Astrocyte (in vitro differentiated cells and primary cell): ENCODE measurements at regions not wholly inside any gene's neighbourhood (a gene's known extent, or its start where the extent isn't known, plus 50 kb on each side); places are given as distances from the start of the nearest gene placed in this dataset.

Experiments
- DNase-seq: peaks from one replicate; pipeline ENCODE4 v3.0.0-alpha.2; 2010; ENCODE audit warnings: low read depth
- FAIRE-seq: peaks from 2 replicates; lab custom pipeline; 2011; peaks lifted over from hg19 to GRCh38; lab: Jason Lieb, UNC
- H2AFZ ChIP-seq: 2 replicates; pipeline ENCODE4 v1.6.0; 2012; ENCODE audit warnings: low read depth, low read length, inconsistent platforms
- H3K27ac ChIP-seq: 2 replicates; pipeline ENCODE4 v1.5.1; 2011; ENCODE audit warnings: low read depth, low read length, inconsistent platforms
- H3K27me3 ChIP-seq: 2 replicates; pipeline ENCODE4 v1.6.0; 2011; ENCODE audit warnings: low read length, inconsistent platforms; ENCODE audit not compliant: insufficient read depth
- H3K36me3 ChIP-seq: 2 replicates; pipeline ENCODE4 v1.5.1; 2011; ENCODE audit warnings: low read length, inconsistent platforms; ENCODE audit not compliant: insufficient read depth
- H3K4me1 ChIP-seq: 2 replicates; pipeline ENCODE4 v1.5.1; 2011; ENCODE audit warnings: low read length, inconsistent platforms; ENCODE audit not compliant: insufficient read depth
- H3K4me2 ChIP-seq: 2 replicates; pipeline ENCODE4 v1.6.0; 2012; ENCODE audit warnings: low read length, inconsistent platforms
- H3K4me3 ChIP-seq: 2 replicates; pipeline ENCODE4 v1.5.1; 2011; ENCODE audit warnings: low read depth, mild to moderate bottlenecking, low read length, inconsistent platforms; ENCODE audit not compliant: insufficient read depth
- H3K79me2 ChIP-seq: 2 replicates; pipeline ENCODE4 v1.6.0; 2012; ENCODE audit warnings: mild to moderate bottlenecking, low read length, inconsistent platforms; ENCODE audit not compliant: insufficient read depth
- H3K9ac ChIP-seq: 2 replicates; pipeline ENCODE4 v1.6.0; 2012; ENCODE audit warnings: mild to moderate bottlenecking, low read length, inconsistent platforms
- H3K9me3 ChIP-seq: 2 replicates; pipeline ENCODE4 v1.5.1; 2012; ENCODE audit warnings: low read depth, mild to moderate bottlenecking, low read length, inconsistent platforms; ENCODE audit not compliant: insufficient read depth
- H4K20me1 ChIP-seq: 2 replicates; pipeline ENCODE4 v1.6.0; 2012; ENCODE audit warnings: low read length, inconsistent platforms; ENCODE audit not compliant: insufficient read depth
- H3K27ac Mint-ChIP-seq: one replicate; pipeline ENCODE4 v1.8.0; 2021; ENCODE audit warnings: mild to moderate bottlenecking, mixed read lengths; ENCODE audit not compliant: unreplicated experiment
- H3K27me3 Mint-ChIP-seq: one replicate; pipeline ENCODE4 v1.8.0; 2021; ENCODE audit warnings: low read depth, mixed read lengths; ENCODE audit not compliant: unreplicated experiment
- H3K36me3 Mint-ChIP-seq: one replicate; pipeline ENCODE4 v1.8.0; 2021; ENCODE audit warnings: low read depth, mixed read lengths; ENCODE audit not compliant: unreplicated experiment
- H3K4me1 Mint-ChIP-seq: one replicate; pipeline ENCODE4 v1.8.0; 2021; ENCODE audit warnings: low read depth, mixed read lengths; ENCODE audit not compliant: unreplicated experiment
- H3K4me3 Mint-ChIP-seq: one replicate; pipeline ENCODE4 v1.8.0; 2021; ENCODE audit warnings: mild to moderate bottlenecking, moderate library complexity, mixed read lengths; ENCODE audit not compliant: unreplicated experiment
- H3K9me3 Mint-ChIP-seq: one replicate; pipeline ENCODE4 v1.8.0; 2021; ENCODE audit warnings: mild to moderate bottlenecking, mixed read lengths; ENCODE audit not compliant: unreplicated experiment
- CTCF ChIP-seq: IDR thresholded peaks from 2 replicates; pipeline ENCODE4 v1.5.1; 2011; ENCODE audit warnings: low read depth, mild to moderate bottlenecking, inconsistent platforms, low read length, moderate library complexity; ENCODE audit not compliant: insufficient read depth
- EZH2 ChIP-seq: IDR thresholded peaks from 2 replicates; pipeline ENCODE4 v1.6.1; 2012; ENCODE audit warnings: mild to moderate bottlenecking, low read length, inconsistent platforms; ENCODE audit not compliant: insufficient read depth

- H3K79me2 ChIP-seq = no peaks in the 10 kb centered on the region
- no peaks in the 10 kb centered on the region for H3K36me3 ChIP-seq
- no peak overlapping the region for H3K27ac Mint-ChIP-seq
Observed at GRCh38 chr20:51210084-51210483, 187.2 kb upstream of the KCNG1 start.

GRCh38 chr20:51208162-51208561, 185.3 kb upstream of the KCNG1 start:
- H3K36me3 Mint-ChIP-seq = no peaks in the 10 kb centered on the region
- H2AFZ ChIP-seq = no peak overlapping the region
- H3K9ac ChIP-seq = no peak overlapping the region
- no peaks in the 10 kb centered on the region for H3K9me3 ChIP-seq
- peaks cover 49% of the 10 kb centered on the region for H3K27me3 ChIP-seq
- H3K9me3 Mint-ChIP-seq = no peaks in the 10 kb centered on the region
- H4K20me1 ChIP-seq = no peaks in the 10 kb centered on the region
- no peak overlapping the region for H3K4me3 Mint-ChIP-seq
- no peak overlapping the region for H3K4me3 ChIP-seq
- H3K4me1 ChIP-seq = no peaks in the 10 kb centered on the region
- no peaks in the 10 kb centered on the region for H3K79me2 ChIP-seq
- peaks cover 34% of the 10 kb centered on the region for H3K27me3 Mint-ChIP-seq
- no peaks in the 10 kb centered on the region for H3K4me1 Mint-ChIP-seq
- FAIRE-seq = no peak
- H3K27ac ChIP-seq = no peak overlapping the region
- no peak overlapping the region for H3K4me2 ChIP-seq
- TF ChIP-seq EZH2 (no peak), CTCF (no peak)
- no peaks in the 10 kb centered on the region for H3K36me3 ChIP-seq
- no peak for DNase-seq
- no peak overlapping the region for H3K27ac Mint-ChIP-seq

More at GRCh38 chr20:51210084-51210483, 187.2 kb upstream of the KCNG1 start:
- H3K4me1 Mint-ChIP-seq = no peaks in the 10 kb centered on the region
- no peak for FAIRE-seq
- Histone ChIP-seq H3K4me1 (no peaks in the 10 kb centered on the region), H3K9ac (no peak overlapping the region), H3K27me3 (peaks cover 37% of the 10 kb centered on the region), H3K4me2 (no peak overlapping the region), H3K27ac (no peak overlapping the region), H4K20me1 (no peaks in the 10 kb centered on the region), H3K4me3 (no peak overlapping the region), H3K9me3 (no peaks in the 10 kb centered on the region), H2AFZ (no peak overlapping the region)
- H3K27me3 Mint-ChIP-seq = peaks cover 32% of the 10 kb centered on the region
- DNase-seq = no peak
- no peak for TF ChIP-seq EZH2
- no peak for TF ChIP-seq CTCF
- no peak overlapping the region for H3K4me3 Mint-ChIP-seq
- H3K36me3 Mint-ChIP-seq = no peaks in the 10 kb centered on the region
- H3K9me3 Mint-ChIP-seq = no peaks in the 10 kb centered on the region

- Histone ChIP-seq H3K36me3 (no peaks in the 10 kb centered on the region), H3K4me1 (no peaks in the 10 kb centered on the region), H2AFZ (no peak overlapping the region), H4K20me1 (no peaks in the 10 kb centered on the region), H3K9ac (no peak overlapping the region), H3K27me3 (peaks cover 49% of the 10 kb centered on the region), H3K27ac (no peak overlapping the region), H3K4me2 (no peak overlapping the region), H3K4me3 (no peak overlapping the region), H3K9me3 (no peaks in the 10 kb centered on the region), H3K79me2 (no peaks in the 10 kb centered on the region)
- Mint-ChIP-seq H3K4me3 (no peak overlapping the region), H3K36me3 (no peaks in the 10 kb centered on the region), H3K4me1 (no peaks in the 10 kb centered on the region), H3K27ac (no peak overlapping the region), H3K9me3 (no peaks in the 10 kb centered on the region), H3K27me3 (peaks cover 24% of the 10 kb centered on the region)
- FAIRE-seq (no peak), DNase-seq (no peak)
- no peak for TF ChIP-seq CTCF
- TF ChIP-seq EZH2 = no peak
Observed at GRCh38 chr20:51206032-51206662, 183.2 kb upstream of the KCNG1 start.
